ENCODE measurements at regions not wholly inside any gene's neighbourhood (a gene's known extent, or its start where the extent isn't known, plus 50 kb on each side); places are given as distances from the start of the nearest gene placed in this dataset.

DNA sequence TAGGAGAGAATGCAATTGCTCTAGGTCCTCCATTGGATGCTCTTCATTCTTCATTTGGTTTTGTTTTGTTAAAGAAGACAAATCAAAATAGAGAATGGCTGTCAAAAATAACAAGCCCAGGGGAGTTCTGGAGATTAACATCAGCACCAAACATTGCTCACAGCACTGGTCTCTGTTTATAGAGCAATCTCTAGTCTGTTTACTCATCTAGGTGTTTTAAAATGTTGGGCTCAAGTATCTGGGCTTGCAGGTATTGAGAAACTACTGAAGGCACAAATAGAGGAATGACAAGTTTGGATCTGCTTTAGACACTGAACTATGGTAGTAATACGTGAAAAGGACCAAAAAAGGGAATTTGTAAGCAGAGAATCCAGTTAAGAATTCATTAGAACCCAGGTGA lies 77.0 kb upstream of the TMC1 start (continued):
- TF ChIP-seq, protein P1, sequence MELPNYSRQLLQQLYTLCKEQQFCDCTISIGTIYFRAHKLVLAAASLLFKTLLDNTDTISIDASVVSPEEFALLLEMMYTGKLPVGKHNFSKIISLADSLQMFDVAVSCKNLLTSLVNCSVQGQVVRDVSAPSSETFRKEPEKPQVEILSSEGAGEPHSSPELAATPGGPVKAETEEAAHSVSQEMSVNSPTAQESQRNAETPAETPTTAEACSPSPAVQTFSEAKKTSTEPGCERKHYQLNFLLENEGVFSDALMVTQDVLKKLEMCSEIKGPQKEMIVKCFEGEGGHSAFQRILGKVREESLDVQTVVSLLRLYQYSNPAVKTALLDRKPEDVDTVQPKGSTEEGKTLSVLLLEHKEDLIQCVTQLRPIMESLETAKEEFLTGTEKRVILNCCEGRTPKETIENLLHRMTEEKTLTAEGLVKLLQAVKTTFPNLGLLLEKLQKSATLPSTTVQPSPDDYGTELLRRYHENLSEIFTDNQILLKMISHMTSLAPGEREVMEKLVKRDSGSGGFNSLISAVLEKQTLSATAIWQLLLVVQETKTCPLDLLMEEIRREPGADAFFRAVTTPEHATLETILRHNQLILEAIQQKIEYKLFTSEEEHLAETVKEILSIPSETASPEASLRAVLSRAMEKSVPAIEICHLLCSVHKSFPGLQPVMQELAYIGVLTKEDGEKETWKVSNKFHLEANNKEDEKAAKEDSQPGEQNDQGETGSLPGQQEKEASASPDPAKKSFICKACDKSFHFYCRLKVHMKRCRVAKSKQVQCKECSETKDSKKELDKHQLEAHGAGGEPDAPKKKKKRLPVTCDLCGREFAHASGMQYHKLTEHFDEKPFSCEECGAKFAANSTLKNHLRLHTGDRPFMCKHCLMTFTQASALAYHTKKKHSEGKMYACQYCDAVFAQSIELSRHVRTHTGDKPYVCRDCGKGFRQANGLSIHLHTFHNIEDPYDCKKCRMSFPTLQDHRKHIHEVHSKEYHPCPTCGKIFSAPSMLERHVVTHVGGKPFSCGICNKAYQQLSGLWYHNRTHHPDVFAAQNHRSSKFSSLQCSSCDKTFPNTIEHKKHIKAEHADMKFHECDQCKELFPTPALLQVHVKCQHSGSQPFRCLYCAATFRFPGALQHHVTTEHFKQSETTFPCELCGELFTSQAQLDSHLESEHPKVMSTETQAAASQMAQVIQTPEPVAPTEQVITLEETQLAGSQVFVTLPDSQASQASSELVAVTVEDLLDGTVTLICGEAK (IDR thresholded peaks at IDR 0.05): no peak
- TF ChIP-seq, protein P1 (CRISPR knock-in tag; IDR thresholded peaks at IDR 0.05): no peak
- TF ChIP-seq, protein P2, sequence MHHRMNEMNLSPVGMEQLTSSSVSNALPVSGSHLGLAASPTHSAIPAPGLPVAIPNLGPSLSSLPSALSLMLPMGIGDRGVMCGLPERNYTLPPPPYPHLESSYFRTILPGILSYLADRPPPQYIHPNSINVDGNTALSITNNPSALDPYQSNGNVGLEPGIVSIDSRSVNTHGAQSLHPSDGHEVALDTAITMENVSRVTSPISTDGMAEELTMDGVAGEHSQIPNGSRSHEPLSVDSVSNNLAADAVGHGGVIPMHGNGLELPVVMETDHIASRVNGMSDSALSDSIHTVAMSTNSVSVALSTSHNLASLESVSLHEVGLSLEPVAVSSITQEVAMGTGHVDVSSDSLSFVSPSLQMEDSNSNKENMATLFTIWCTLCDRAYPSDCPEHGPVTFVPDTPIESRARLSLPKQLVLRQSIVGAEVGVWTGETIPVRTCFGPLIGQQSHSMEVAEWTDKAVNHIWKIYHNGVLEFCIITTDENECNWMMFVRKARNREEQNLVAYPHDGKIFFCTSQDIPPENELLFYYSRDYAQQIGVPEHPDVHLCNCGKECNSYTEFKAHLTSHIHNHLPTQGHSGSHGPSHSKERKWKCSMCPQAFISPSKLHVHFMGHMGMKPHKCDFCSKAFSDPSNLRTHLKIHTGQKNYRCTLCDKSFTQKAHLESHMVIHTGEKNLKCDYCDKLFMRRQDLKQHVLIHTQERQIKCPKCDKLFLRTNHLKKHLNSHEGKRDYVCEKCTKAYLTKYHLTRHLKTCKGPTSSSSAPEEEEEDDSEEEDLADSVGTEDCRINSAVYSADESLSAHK (CRISPR knock-in tag; IDR thresholded peaks at IDR 0.05; ENCODE audit: borderline replicate concordance): no peak
- TF ChIP-seq CHCHD3 (CRISPR knock-in tag; IDR thresholded peaks at IDR 0.05) (no peak), SIN3A (IDR thresholded peaks at IDR 0.05; ENCODE audit: borderline replicate concordance, low read depth, low read length) (no peak), NFYC (CRISPR knock-in tag; IDR thresholded peaks at IDR 0.05) (no peak), ZBTB44 (CRISPR knock-in tag; IDR thresholded peaks at IDR 0.05) (no peak), ZC3H4 (CRISPR knock-in tag; IDR thresholded peaks at IDR 0.05; ENCODE audit: borderline replicate concordance) (no peak), ZNF552 (CRISPR knock-in tag; IDR thresholded peaks at IDR 0.05; ENCODE audit: borderline replicate concordance) (no peak), ZNF160 (CRISPR knock-in tag; IDR thresholded peaks at IDR 0.05) (no peak), NFIB (CRISPR knock-in tag; IDR thresholded peaks at IDR 0.05; ENCODE audit: borderline replicate concordance) (no peak)
- TF ChIP-seq, protein P3, sequence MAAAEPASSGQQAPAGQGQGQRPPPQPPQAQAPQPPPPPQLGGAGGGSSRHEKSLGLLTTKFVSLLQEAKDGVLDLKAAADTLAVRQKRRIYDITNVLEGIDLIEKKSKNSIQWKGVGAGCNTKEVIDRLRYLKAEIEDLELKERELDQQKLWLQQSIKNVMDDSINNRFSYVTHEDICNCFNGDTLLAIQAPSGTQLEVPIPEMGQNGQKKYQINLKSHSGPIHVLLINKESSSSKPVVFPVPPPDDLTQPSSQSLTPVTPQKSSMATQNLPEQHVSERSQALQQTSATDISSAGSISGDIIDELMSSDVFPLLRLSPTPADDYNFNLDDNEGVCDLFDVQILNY (CRISPR knock-in tag; conservative IDR thresholded peaks at IDR 0.05): no peak
